NCI-H187 (cell line): ENCODE measurements at regions not wholly inside any gene's neighbourhood (a gene's known extent, or its start where the extent isn't known, plus 50 kb on each side); places are given as distances from the start of the nearest gene placed in this dataset.

Source experiments
- DNase-seq, 2 experiments: peaks; one replicate each; lab custom pipeline; 2025; lab: John Stamatoyannopoulos, UW

DNA sequence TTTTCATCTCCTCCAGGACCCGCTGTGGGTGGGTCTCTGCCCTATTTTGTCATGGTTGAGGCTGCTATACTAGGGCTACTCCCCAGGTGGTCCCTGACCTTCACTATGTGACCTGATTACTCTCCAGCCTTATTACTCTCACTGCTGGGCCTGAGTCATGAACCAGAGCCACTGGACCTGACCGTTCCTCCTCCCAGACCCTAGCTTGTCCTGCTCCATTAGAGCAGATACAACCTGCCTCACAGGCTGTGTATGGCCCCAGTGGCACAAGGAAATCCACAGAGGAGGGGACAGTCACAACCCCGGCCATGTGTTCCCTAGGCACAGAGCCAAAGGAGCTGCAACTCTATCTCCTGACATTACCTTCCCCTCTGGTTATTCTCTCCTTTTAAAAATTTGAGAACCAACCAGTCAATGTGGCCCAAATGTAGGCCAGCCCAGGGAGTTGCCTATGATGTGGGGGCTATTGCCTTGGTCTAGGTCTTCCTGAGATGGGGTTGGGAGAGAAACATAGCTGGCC is 96.0 kb upstream of the FSTL4 start:
- no peak for DNase-seq

DNA sequence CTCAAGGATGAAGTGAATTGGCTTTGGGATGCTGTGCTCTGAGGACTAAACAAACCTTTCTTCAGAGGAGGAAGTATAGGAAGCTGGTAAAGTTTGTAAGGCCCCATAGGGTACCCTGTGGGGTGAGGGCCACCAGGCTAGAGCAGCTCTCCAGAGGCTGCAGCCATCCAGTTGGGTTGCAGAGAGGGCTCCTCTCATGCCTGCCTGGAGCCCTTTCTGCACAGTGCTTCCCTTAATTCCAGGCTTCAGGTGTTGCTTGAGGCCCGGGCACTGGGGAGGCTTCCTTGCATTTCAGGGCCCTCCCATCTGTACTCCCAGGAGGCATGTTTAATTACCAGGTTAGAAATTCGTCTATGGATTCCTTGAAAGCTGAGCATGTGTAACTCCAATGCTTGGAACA is 95.3 kb upstream of the FSTL4 start:
- no peak for DNase-seq

DNA sequence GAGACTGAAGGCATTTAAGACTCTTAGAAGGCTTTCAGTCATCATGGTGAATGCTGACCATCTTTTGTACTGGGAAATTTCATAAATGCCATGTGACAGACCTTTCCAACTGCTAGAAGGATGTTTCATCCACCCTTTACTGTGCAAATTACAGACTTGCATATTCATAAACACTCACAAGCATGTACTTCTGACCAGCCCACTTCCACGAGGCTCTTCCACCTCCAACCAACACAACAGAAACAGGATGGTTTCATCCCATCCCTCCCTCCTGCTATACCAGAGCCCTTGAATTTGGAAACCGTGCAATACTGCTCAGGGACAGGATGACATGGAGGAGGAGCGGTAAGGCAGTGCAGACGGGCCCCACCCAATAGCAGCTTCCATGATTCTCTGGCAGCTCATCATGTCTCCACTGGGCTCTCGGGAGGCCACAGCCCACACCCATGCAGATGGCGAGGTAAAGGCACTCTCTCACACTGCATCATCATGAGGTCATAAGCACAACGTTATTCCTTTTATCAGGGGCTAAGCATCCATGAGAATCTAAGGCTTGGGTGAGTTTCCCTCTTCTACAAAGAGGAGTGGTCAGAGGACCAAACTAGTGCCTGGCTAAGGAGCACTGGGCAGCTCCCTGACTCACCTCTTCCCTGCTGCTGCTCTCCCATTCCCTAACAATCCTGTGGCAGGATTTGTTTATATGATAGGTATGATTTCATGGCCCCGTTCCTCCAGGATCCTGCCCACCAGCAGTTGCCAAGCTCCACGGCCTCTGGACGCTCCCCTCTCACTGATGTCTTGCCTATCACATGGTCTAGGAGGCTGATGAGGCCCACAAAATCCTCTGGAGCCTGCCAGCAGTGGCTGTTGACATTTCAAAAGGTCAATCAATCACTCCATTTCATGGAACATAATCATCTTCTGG is 94.4 kb upstream of the FSTL4 start:
- DNase-seq = no peak

DNA sequence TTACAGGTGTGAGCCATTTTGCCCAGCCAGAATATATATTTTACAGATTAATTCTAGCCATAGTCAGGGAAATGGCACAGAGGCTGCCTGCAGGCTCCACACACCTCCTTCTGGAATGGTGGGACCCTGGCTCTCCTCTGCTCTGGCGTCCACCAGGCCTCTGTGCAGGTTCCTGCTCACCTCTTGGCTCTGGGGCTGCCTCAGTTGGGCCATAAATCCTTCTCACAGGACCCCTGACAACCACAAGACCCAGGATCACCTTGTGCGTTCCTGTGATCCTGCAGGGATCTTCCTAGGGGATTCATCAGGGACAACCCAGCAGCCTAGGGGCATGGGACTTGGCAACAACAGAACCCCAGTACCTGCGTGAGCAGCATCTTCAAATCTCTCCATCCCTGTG is 93.0 kb upstream of the FSTL4 start:
- DNase-seq = no peak

DNA sequence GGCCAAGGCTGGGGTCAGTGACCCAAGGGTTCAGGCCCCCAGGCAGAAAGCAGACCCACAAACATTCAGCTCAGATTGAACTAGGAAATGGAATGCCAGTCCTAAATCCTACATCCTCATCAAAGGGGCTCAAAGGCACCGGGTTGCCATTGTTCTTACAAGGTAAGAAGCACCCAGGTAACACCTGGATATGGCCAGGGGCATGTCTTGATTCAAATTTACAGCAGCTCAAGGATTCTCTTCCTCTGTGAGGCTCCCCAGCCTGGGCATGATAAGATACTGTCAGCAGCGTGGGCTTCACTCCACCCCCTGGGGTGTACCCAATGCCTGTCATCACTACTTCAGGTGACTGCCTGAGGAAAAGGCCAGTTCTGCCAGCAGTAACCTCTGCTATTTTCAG is 92.1 kb upstream of the FSTL4 start:
- no peak for DNase-seq

DNA sequence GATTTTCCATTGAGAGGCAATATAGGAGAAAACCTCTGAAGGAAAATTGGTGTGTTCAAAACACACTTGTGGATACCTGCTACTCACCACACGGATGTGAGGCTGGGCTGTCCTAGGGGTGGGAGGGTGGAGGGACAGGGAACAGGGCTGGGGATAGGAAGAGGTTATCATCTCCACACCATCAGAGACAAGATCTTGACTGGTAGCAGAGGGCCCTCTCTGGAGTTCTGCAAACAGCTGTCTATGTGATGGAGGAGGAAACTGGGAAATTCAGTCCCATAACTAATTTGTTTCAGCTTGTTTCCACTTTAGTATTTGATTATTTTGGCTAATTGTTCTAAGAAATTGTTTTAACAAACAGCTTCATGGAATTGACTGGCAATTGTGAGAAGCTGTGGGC is 91.6 kb upstream of the FSTL4 start:
- no peak for DNase-seq

DNA sequence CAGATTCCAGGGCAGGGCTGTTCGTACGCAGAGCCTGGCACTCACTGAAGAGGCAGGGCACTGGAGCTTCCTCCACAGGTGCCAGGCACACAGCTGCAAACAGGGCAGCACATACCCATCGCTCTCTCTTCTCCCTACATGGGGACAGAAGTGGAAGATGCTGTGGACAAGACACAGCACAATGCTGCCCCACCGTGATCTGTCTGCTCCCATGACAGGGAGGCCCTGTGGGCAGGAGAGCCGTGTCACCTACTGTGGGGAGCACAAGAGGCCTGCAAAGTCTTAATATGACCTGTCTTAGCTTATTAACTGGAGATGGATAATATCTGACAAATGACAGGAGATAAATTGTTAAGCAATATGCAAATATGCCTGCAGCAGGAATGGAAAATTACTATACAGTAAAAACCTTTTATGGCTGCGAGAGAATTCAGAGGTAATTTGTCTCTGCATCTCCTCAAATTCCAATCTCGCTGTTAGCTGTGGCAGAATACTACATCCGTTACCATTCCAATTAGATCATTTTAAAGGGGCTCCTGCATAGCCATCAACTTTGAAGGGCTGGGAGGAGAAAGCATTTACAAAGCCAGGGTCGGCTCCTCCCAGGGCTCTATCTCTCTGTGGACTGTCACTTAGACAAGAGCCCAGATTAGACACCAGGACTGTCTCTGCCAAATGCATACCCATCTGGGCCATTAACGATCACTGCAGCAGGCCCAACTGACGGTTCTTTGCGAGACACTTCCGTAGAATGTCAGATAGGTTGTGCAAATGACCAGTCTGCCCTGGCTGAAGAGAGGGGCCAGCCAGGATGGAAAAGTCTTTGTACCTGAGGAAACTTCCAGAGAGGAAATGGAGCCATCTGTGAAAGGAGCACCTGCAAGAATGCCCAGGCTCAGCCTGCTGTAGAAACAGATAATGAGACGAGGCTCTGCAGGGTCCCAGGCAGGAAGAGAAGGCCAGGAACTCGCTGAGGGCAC is 90.7 kb upstream of the FSTL4 start:
- DNase-seq = no peak

DNA sequence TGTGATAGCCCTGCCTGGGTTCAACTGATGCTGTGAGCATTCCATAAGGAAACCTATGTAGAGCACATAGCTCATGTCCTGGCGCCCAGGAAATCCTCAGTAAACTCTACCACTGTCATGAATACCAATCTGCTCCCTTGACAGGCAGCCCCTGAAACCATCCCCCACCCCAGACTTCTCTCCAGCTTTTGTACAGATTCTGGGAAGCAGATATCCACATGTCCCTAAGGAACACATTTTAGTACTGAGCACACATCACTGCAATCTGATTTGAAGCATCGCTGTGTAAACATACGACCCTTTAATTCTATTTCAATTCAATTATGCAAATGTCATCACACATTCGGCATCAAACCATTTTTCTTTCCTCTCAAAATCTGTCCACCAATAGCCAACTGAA is 89.5 kb upstream of the FSTL4 start:
- no peak for DNase-seq

DNA sequence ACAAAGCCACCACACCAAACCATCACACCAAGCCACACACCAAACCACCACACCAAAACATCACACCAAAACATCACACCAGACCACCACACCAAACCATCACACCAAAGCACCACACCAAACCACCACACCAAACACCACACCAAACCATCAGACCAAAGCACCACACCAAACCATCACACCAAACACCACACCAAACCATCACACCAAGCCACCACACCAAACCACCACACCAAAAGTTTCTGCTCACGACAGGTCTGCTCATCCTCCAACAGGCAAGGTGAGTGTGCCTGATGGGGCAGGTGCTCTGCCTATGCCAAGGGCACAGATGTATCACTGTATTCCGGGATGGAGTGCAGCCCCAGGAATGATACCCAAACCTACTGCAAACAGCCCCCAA is 87.9 kb upstream of the FSTL4 start:
- no peak for DNase-seq

DNA sequence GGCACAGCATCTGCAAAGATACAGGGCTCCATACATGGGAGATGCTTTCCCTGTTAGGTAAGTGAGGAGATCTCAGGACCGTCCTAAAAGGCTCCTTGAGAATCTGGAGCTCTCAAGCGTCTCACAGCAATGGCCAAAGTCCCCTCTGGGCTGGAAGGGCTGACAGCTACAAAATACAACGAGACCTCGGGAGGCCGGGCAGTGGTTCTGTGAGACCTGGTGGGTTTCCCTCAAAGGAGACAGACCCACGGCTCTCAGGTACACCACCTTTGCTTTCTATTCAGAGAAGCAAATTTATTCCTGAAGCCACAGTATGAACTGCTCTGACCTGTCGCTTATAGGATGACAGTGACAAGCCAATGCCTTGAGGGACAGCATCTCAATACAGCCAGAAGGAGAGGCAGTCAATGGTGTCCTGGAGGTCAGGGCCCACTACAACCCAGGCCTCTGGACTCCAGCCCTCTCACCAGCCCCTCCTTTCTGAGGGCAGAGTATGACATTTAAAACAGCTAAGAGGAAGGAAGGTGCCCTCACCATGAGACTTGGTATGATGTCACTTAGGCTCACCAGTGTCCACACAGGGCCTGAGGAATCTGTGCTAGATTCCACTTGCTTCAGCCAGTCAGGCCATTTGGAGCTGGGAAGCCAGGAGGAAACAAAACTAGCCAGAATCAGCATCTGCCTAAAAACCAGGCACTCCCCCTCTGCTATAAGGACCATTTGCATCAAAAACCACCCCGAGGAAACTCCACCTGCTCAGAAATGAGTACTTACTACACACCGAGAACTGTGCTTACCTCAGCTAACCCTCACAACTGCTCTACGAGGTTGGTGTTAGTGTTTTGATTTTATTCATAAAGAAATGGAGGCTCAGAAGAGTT is 86.5 kb upstream of the FSTL4 start:
- DNase-seq = no peak

DNA sequence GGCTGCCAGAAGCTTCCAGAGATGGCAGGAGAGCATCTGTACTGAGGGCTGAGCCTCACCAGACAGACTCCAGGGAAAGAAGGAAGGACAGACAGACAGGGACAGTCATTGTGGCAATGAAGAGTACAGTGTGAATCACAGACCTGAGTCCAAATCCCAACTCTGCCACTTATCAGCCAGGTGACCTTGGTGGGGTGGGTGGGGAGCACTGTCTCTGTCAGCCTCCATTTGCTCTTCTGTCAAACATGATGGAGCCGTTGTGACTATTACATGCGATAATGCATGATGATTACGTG is 85.9 kb upstream of the FSTL4 start:
- no peak for DNase-seq

DNA sequence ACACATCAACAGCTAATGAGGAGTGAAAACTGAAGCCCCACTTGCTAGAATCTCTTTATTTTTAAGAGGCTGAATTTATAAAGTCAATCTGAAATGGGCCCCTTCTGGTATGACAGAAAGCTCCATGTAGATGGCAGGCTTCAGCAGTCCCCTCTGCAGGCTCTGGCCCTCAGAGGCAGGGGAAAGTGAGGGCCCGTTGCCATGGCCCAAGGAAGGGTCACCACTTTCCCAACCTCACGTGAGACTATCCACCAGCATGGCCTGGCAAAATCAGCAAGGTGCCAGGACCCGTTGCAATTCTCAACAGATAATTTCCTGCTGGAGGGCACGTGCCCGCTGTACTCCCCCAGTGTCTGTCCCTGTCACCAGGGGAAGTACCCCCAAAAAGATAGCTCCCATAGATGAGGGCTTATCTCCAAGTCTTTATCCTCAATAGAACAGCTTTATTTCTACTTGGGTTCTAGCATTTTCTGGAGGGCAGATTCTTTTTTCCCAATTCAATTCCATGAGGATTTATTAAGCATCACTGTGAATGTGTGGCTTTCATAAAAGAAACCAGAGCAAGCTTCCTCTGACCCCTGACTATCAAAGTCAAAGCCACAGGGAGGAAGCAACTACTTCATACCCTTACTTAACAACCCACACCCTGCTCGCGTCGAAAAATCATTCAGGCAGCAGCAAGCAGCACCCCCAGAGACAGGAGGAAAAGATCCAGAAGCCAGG is 85.4 kb upstream of the FSTL4 start:
- DNase-seq = no peak

DNA sequence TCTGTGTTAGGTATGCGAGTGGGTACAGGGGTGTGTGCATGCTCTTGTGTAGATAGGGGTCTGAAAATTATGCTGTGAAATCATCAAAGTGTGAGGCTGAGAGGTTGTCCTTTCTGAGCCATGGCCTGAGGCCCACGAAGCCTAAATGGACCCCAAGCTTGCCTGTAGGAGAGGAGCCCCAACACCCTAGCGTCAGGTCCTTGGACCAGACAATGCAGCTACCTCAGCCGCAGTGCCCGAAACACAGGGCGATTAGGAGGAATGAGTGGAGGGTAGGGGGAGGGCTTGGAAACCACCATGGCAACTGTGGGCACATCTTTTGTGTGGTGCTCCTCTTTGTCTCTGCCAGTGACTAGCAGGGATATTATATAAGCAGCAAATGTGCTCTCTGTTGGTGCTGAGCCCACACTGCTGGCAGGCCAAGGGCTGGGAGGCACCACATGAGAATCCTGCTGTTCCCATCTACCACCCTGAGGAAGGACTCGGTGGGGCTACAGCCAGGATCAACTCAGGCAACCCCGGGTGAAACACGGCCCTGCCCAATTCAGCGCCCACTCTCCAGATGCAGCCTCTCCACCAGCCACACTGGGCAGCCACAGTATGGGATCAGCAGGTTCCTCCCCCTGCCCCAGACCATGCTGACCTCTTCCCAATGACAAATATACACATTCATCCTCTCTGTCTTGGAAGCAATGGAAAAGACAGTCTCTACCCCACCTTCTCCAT is 84.6 kb upstream of the FSTL4 start:
- DNase-seq = no peak

DNA sequence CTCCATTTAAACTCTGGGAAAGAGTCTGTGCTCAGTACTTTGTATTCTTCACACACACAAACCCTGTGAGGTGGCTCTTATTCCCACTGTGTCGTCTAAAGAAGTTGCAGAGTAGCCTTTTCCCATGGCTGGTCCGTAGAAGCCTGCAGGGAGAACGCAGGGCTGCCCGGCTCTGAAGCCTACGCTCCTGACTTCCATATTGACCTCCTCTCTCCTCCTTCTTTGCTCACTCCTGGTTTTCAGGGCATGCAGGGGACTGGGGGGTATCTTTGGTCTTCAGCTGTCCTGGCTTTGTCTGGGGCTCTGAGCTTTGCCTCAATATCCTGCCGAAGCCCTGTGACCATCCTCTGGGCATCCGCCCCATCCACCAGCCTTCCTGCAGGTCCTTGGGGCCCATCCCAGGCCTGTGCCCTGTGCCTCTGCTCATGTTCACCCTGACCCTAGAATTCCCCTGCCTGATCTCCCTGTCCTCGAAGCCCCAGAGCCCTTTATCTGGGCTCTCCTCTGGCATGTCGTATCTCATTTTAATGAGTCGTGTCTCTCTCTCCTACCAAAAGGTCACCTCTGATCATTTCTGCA is 83.8 kb upstream of the FSTL4 start:
- no peak for DNase-seq

DNA sequence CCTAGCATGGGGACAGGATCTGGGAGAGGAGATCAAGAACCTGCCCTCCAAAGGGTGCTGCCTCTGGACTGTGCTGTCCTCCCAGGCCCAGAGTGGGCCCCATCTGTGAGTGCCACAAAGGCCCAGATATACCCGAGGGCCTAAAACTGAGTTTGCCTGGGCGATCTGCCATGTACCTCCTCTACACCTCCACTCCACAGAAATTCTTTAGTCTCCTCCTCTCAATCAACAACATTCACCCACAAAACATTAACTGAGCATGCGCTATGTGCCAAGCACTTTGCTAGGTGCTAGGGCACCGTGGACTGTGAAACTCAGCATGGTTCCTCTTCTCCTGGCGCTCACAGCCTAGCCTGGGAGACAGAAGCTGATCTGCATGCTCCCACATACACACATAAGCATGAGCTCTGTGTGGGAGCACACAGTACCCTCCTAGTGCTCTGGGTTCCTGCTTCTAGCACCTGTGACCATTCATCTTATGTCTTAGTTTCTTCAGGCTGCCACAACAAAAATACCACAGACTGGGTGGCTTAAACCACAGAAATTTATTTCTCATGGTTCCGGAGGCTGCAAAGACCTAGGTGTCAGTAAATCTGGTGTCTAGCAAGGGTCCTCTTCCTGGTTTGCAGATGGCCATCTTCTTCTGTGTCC is 82.0 kb upstream of the FSTL4 start:
- DNase-seq = no peak

DNA sequence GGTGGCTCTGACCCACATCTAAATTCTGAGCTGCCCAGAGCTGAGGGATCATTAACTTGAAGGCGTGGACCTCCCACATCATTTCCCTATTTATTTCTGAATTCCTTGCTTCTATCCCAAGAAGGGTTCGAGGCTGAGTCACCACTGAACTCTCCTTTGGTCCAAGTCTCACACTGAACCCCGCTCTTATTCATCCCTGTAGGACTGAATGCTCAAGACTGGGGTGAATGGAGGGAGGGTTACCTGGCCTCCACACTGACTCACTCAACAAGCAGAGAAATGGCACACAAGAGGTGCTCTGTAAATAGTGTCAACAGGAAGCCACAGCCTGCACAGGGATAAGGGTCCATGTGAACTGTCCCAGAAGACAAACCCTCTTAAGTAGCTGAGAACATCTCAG is 79.1 kb upstream of the FSTL4 start:
- no peak for DNase-seq

DNA sequence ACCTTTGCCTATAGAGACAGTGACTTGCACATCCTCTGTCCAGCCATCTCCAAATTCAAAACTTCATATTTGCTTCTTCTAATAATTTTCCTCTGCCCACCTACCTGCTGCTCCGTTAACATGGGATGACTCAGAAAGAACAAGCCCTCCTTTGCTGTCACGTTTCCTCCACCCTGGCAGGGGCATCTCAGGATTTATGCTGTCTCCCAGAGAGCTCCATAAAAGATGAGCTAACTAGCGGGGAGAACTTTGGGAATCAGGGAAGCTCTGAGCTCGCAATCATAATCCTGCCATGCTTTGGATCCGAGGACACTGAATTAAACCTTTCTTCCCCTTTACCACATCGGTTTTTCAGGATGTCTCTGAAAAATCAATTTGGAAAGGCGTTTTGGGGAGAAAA is 78.4 kb upstream of the FSTL4 start:
- no peak for DNase-seq

DNA sequence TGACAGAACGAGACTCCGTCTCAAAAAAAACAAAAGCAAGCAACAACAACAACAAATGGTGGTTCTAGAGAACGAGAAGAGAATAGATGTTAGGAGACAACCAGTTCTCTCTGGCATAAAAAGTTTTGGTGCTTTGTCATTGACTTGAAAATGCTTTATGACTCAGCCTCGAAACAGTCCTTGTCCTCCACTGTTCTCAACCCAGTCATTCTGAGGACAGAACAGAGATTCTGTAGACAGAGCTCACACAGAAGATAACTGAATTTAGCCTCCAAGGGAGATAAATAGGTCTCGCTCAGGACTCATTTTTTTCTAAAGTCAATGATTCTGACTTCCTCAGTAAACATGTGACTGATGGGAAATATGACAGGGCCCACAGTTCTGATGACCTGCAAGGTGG is 76.0 kb upstream of the FSTL4 start:
- DNase-seq = no peak

DNA sequence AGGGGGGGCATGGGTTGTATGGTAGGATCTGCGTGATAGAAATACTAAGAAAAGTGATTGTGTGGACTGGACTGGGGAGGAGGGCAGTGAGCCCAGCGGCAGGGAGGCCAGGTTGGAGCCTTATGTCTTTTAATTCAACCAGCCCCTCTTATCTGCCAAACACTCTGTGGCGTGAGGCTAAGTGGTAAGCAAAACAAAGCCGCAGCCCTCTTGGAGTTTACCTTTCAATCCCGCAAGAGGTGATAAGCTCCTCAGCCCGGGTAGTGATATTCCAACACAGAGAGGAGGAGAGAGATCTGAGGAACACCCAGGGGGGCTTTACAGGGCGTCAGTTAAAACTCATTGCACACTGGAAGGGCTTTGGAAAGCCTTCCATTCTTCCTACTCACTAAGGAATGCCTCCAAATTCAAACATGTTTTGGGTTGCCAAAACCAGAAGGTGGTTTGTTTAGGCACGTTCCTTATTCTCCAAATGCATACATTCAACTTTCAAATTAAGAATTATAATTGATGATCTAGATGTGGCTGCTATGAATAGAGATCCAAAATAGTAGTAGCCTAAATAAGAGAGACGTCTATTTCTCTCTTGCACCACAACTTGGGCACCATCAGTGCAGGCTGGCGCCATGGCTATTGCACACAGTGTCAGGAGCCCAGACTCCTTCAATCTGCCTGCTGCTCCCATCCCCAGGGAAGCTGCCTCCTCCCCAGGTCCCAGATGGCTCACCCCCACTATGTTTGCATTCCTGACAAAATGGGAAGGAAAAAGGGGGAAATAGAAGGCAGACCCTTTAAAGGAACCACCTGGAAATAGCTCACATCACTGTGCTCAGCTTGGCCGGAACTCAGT is 75.1 kb upstream of the FSTL4 start:
- no peak for DNase-seq
